ENCODE measurements at regions not wholly inside any gene's neighbourhood (a gene's known extent, or its start where the extent isn't known, plus 50 kb on each side); places are given as distances from the start of the nearest gene placed in this dataset.

GRCh38 chr1:58909914-58910681 lies 126.3 kb upstream of the JUN start:
- Histone ChIP-seq H3K9me3 (no peaks in the 10 kb centered on the region), H3K27me3 (no peaks in the 10 kb centered on the region), H3K4me3 (no peak overlapping the region), H3K27ac (no peak overlapping the region), H3K36me3 (no peaks in the 10 kb centered on the region), H3K4me1 (no peaks in the 10 kb centered on the region)
- DNase-seq (no peak), ATAC-seq (no peak)
- WGBS (ENCODE audit: insufficient coverage, low coverage, low lambda C conversion rate, missing lambda C conversion rate) = 87% methylated on average over 3 of the region's 3 CpGs
- intact Hi-C loops (cut with DNase I) = no loop called here
- no peak for TF ChIP-seq CTCF (IDR thresholded peaks at IDR 0.05)
- no peak for TF ChIP-seq POLR2A (IDR thresholded peaks at IDR 0.05)

GRCh38 chr1:58911841-58912499 lies 128.1 kb upstream of the JUN start:
- Histone ChIP-seq H3K27me3 (no peaks in the 10 kb centered on the region), H3K36me3 (no peaks in the 10 kb centered on the region), H3K4me1 (no peaks in the 10 kb centered on the region), H3K4me3 (no peak overlapping the region), H3K27ac (no peak overlapping the region), H3K9me3 (no peaks in the 10 kb centered on the region)
- no peak for DNase-seq
- ATAC-seq = no peak
- intact Hi-C loops (cut with DNase I) = no loop called here
- WGBS (ENCODE audit: insufficient coverage, low coverage, low lambda C conversion rate, missing lambda C conversion rate) = 92% methylated on average over 7 of the region's 7 CpGs
- TF ChIP-seq CTCF (IDR thresholded peaks at IDR 0.05) = no peak
- TF ChIP-seq POLR2A (IDR thresholded peaks at IDR 0.05) = no peak

- H3K27ac ChIP-seq = no peak overlapping the region
- H3K36me3 ChIP-seq = no peaks in the 10 kb centered on the region
- TF ChIP-seq CTCF (IDR thresholded peaks at IDR 0.05) = no peak
- no peak for TF ChIP-seq POLR2A (IDR thresholded peaks at IDR 0.05)
- no peak overlapping the region for H3K4me3 ChIP-seq
- H3K27me3 ChIP-seq = no peaks in the 10 kb centered on the region
- no peak for ATAC-seq
- no peaks in the 10 kb centered on the region for H3K4me1 ChIP-seq
- no peaks in the 10 kb centered on the region for H3K9me3 ChIP-seq
- intact Hi-C loops (cut with DNase I) = no loop called here
- no peak for DNase-seq
Observed at GRCh38 chr1:58914925-58915324, 131.1 kb upstream of the JUN start.

- intact Hi-C loops (cut with DNase I) = no loop called here
- Histone ChIP-seq H3K4me3 (no peak overlapping the region), H3K9me3 (no peaks in the 10 kb centered on the region), H3K27ac (no peak overlapping the region), H3K36me3 (no peaks in the 10 kb centered on the region), H3K4me1 (no peaks in the 10 kb centered on the region), H3K27me3 (no peaks in the 10 kb centered on the region)
- DNase-seq (no peak), ATAC-seq (no peak)
- TF ChIP-seq POLR2A (IDR thresholded peaks at IDR 0.05) (no peak), CTCF (IDR thresholded peaks at IDR 0.05) (no peak)
- 72% methylated on average over 4 of the region's 4 CpGs for WGBS (ENCODE audit: insufficient coverage, low coverage, low lambda C conversion rate, missing lambda C conversion rate)
Observed at GRCh38 chr1:58917436-58917835, 133.6 kb upstream of the JUN start.
